GM19025 (cell line): ENCODE measurements at regions not wholly inside any gene's neighbourhood (a gene's known extent, or its start where the extent isn't known, plus 50 kb on each side); places are given as distances from the start of the nearest gene placed in this dataset.
"Not testable (repeated sequence)": the region's sequence is repeated elsewhere in the genome, so short reads cannot be mapped to it uniquely, and the experiment has no call there.

Experiments
- ATAC-seq: cut with Tn5 transposase; IDR thresholded peaks from one replicate; pipeline ENCODE4 v1.9.1; 2021; ENCODE audit warnings: mild to moderate bottlenecking, low read depth, moderate library complexity; ENCODE audit not compliant: unreplicated experiment

- ATAC-seq = no peak
Measured at GRCh38 chr1:229851511-229851910, 215.5 kb upstream of the GALNT2 start.

- no peak for ATAC-seq
Measured at GRCh38 chr1:229853751-229854150, 213.3 kb upstream of the GALNT2 start.

GRCh38 chr1:229854620-229855019 lies 212.4 kb upstream of the GALNT2 start:
- ATAC-seq = no peak

GRCh38 chr1:229856009-229856650 lies 210.9 kb upstream of the GALNT2 start:
- peak; percentile 98 for ATAC-seq

GRCh38 chr1:229857585-229857984 lies 209.5 kb upstream of the GALNT2 start:
- no peak for ATAC-seq

- ATAC-seq = no peak
Measured at GRCh38 chr1:229859026-229859425, 208.0 kb upstream of the GALNT2 start.

GRCh38 chr1:229860926-229861325 lies 206.1 kb upstream of the GALNT2 start:
- ATAC-seq = no peak

- ATAC-seq = no peak
Measured at GRCh38 chr1:229862017-229862774, 204.8 kb upstream of the GALNT2 start.

- ATAC-seq = no peak
Measured at GRCh38 chr1:229863651-229864545, 203.1 kb upstream of the GALNT2 start.

GRCh38 chr1:229864686-229865230 lies 202.3 kb upstream of the GALNT2 start:
- no peak for ATAC-seq

GRCh38 chr1:229865321-229865720 lies 201.7 kb upstream of the GALNT2 start:
- not testable (repeated sequence) for ATAC-seq

GRCh38 chr1:229867726-229868125 lies 199.3 kb upstream of the GALNT2 start:
- ATAC-seq = no peak

- no peak for ATAC-seq
Measured at GRCh38 chr1:229869240-229869639, 197.8 kb upstream of the GALNT2 start.

- no peak for ATAC-seq
Measured at GRCh38 chr1:229869687-229870086, 197.4 kb upstream of the GALNT2 start.

GRCh38 chr1:229870381-229870780 lies 196.7 kb upstream of the GALNT2 start:
- no peak for ATAC-seq

- ATAC-seq = no peak
Measured at GRCh38 chr1:229871078-229871676, 195.9 kb upstream of the GALNT2 start.

GRCh38 chr1:229874136-229874535 lies 192.9 kb upstream of the GALNT2 start:
- no peak for ATAC-seq

GRCh38 chr1:229874609-229875008 lies 192.4 kb upstream of the GALNT2 start:
- no peak for ATAC-seq

GRCh38 chr1:229875086-229875485 lies 192.0 kb upstream of the GALNT2 start:
- ATAC-seq = no peak

- ATAC-seq = no peak
Measured at GRCh38 chr1:229879746-229880145, 187.3 kb upstream of the GALNT2 start.
